ENCODE measurements at regions not wholly inside any gene's neighbourhood (a gene's known extent, or its start where the extent isn't known, plus 50 kb on each side); places are given as distances from the start of the nearest gene placed in this dataset.

DNA sequence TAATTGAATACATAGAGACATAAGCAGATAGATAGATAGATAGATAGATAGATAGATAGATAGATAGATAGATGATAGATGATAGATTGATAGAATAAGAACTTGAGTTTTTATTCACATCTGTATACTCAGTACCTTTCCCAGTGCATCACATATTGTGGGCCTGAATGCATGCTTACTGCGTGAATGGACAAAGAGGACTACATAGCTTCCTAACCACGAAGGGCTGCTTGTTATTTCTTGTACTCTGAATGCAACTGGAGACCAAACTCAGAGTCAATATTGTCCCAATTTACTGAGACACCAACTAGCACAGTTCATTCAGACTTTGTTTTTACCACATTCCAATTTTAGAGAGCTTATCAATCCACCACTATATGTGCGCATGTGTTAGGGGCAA is 422.9 kb upstream of the GRM7 start:
- Histone ChIP-seq H3K9ac (ENCODE audit: low read length) (no peak overlapping the region), H3K4me1 (ENCODE audit: low read length) (no peaks in the 10 kb centered on the region), H3K4me3 (ENCODE audit: low read length) (no peak overlapping the region), H3K9me2 (replicated peaks; ENCODE audit: insufficient read depth, low read length) (no peaks in the 10 kb centered on the region), H3K27me3 (replicated peaks; ENCODE audit: insufficient read depth, low read length) (no peaks in the 10 kb centered on the region), H3K9me3 (replicated peaks; ENCODE audit: insufficient read depth, low read length) (no peaks in the 10 kb centered on the region), H3K4me2 (ENCODE audit: low read depth, low read length) (no peak overlapping the region), H3K36me3 (replicated peaks; ENCODE audit: insufficient read depth, low read length) (no peaks in the 10 kb centered on the region), H3F3A (ENCODE audit: insufficient read depth, low read length) (no peaks in the 10 kb centered on the region), H2AFZ (ENCODE audit: low read length) (no peak overlapping the region), H3K79me2 (ENCODE audit: low read length) (no peaks in the 10 kb centered on the region), H4K20me1 (ENCODE audit: insufficient read depth, low read length) (no peaks in the 10 kb centered on the region), H3K27ac (ENCODE audit: low read length) (no peak overlapping the region)
- no peak for DNase-seq
- TF ChIP-seq EZH2 (optimal IDR thresholded peaks at IDR 0.05; ENCODE audit: low read depth, low read length), result no peak
- TF ChIP-seq, protein P1, sequence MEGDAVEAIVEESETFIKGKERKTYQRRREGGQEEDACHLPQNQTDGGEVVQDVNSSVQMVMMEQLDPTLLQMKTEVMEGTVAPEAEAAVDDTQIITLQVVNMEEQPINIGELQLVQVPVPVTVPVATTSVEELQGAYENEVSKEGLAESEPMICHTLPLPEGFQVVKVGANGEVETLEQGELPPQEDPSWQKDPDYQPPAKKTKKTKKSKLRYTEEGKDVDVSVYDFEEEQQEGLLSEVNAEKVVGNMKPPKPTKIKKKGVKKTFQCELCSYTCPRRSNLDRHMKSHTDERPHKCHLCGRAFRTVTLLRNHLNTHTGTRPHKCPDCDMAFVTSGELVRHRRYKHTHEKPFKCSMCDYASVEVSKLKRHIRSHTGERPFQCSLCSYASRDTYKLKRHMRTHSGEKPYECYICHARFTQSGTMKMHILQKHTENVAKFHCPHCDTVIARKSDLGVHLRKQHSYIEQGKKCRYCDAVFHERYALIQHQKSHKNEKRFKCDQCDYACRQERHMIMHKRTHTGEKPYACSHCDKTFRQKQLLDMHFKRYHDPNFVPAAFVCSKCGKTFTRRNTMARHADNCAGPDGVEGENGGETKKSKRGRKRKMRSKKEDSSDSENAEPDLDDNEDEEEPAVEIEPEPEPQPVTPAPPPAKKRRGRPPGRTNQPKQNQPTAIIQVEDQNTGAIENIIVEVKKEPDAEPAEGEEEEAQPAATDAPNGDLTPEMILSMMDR (IDR thresholded peaks at IDR 0.05; ENCODE audit: low read length), result no peak
- no peak for TF ChIP-seq EZH2phosphoT487 (IDR thresholded peaks at IDR 0.05; ENCODE audit: low read length)

DNA sequence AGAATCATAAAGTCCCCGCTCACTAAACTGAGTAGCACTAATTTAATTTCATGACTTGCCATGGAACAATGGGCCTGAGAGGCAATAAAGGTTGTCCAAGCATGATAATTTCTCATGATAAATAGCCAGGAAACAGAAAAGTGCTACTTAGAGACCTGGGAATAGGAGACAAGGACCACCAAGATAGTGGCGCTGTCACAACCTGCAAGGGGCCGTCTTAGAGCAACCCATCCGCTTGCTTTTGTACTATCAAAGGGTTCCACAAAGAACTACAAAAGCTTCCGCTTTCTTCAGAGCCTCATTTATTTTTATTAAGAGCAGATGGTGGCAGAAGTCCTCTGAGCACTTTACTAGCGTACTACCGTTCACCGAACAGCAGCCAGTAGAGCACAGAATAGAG is 421.7 kb upstream of the GRM7 start:
- Histone ChIP-seq H3K4me1 (ENCODE audit: low read length) (no peaks in the 10 kb centered on the region), H3K27me3 (replicated peaks; ENCODE audit: insufficient read depth, low read length) (no peaks in the 10 kb centered on the region), H3K9me3 (replicated peaks; ENCODE audit: insufficient read depth, low read length) (no peaks in the 10 kb centered on the region), H3K9ac (ENCODE audit: low read length) (no peak overlapping the region), H3K4me2 (ENCODE audit: low read depth, low read length) (no peak overlapping the region), H3K27ac (ENCODE audit: low read length) (no peak overlapping the region), H3K36me3 (replicated peaks; ENCODE audit: insufficient read depth, low read length) (no peaks in the 10 kb centered on the region), H3F3A (ENCODE audit: insufficient read depth, low read length) (no peaks in the 10 kb centered on the region), H3K9me2 (replicated peaks; ENCODE audit: insufficient read depth, low read length) (no peaks in the 10 kb centered on the region), H2AFZ (ENCODE audit: low read length) (no peak overlapping the region), H3K4me3 (ENCODE audit: low read length) (no peak overlapping the region), H4K20me1 (ENCODE audit: insufficient read depth, low read length) (no peaks in the 10 kb centered on the region), H3K79me2 (ENCODE audit: low read length) (no peaks in the 10 kb centered on the region)
- TF ChIP-seq EZH2 (optimal IDR thresholded peaks at IDR 0.05; ENCODE audit: low read depth, low read length) (no peak), EZH2phosphoT487 (IDR thresholded peaks at IDR 0.05; ENCODE audit: low read length) (no peak)
- TF ChIP-seq, protein P1 (IDR thresholded peaks at IDR 0.05; ENCODE audit: low read length), result no peak
- no peak for DNase-seq

DNA sequence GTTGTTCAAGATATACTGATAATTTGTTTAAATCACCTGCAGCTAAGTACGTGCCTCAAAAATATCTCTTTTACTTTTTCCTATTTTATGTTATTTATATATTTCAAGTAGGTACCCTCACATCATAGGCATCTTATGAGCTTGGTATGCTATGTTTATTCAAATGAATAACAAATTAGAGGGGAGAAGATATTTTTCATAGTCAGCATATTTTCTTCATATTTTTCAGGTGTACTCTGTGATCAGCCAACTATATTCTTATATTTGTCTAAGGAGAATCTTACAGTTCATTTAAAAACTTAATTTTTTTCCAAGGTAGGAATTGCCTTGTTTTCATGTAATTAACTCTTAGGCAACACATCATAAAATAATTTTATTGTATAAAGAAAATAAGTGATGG is 421.1 kb upstream of the GRM7 start:
- Histone ChIP-seq H3K27ac (ENCODE audit: low read length) (no peak overlapping the region), H3K4me1 (ENCODE audit: low read length) (no peaks in the 10 kb centered on the region), H3K79me2 (ENCODE audit: low read length) (no peaks in the 10 kb centered on the region), H3K27me3 (replicated peaks; ENCODE audit: insufficient read depth, low read length) (no peaks in the 10 kb centered on the region), H2AFZ (ENCODE audit: low read length) (no peak overlapping the region), H3K4me2 (ENCODE audit: low read depth, low read length) (no peak overlapping the region), H3K9me3 (replicated peaks; ENCODE audit: insufficient read depth, low read length) (no peaks in the 10 kb centered on the region), H3F3A (ENCODE audit: insufficient read depth, low read length) (no peaks in the 10 kb centered on the region), H4K20me1 (ENCODE audit: insufficient read depth, low read length) (no peaks in the 10 kb centered on the region), H3K9me2 (replicated peaks; ENCODE audit: insufficient read depth, low read length) (no peaks in the 10 kb centered on the region), H3K4me3 (ENCODE audit: low read length) (no peak overlapping the region), H3K36me3 (replicated peaks; ENCODE audit: insufficient read depth, low read length) (no peaks in the 10 kb centered on the region), H3K9ac (ENCODE audit: low read length) (no peak overlapping the region)
- no peak for TF ChIP-seq EZH2phosphoT487 (IDR thresholded peaks at IDR 0.05; ENCODE audit: low read length)
- TF ChIP-seq EZH2 (optimal IDR thresholded peaks at IDR 0.05; ENCODE audit: low read depth, low read length), result no peak
- TF ChIP-seq, protein P1 (IDR thresholded peaks at IDR 0.05; ENCODE audit: low read length), result no peak
- no peak for DNase-seq
